HG03139 (cell line): ENCODE measurements at regions not wholly inside any gene's neighbourhood (a gene's known extent, or its start where the extent isn't known, plus 50 kb on each side); places are given as distances from the start of the nearest gene placed in this dataset.
A peak's percentile ranks its signal among the peaks of the same experiment; 100 is the strongest.
"Not testable (repeated sequence)": the region's sequence is repeated elsewhere in the genome, so short reads cannot be mapped to it uniquely, and the experiment has no call there.

Experiments used
- ATAC-seq: cut with Tn5 transposase; IDR thresholded peaks from one replicate; pipeline ENCODE4 v1.9.1; 2021; ENCODE audit not compliant: unreplicated experiment

DNA sequence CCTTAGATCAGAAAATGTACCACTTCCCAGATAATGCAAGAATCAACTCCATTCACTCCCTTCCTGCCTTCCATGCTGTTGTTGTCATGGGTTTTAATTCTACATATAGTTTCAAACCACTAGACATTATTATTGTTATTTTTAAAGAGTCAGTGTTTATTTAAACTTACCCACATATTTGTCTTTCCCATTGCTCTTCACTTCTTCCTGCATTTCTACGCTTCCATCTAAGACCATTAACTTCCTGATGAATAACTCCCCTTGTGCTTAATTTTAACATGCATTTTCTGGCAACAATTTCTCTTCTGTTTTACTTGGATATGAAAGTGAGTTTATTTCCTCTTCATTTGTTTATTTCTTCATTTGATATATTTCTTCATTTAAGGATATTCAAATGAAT lies 127.1 kb upstream of the FHIT start:
- ATAC-seq = no peak

GRCh38 chr3:61381745-61382392 lies 130.6 kb upstream of the FHIT start:
- ATAC-seq = peak; percentile 79

DNA sequence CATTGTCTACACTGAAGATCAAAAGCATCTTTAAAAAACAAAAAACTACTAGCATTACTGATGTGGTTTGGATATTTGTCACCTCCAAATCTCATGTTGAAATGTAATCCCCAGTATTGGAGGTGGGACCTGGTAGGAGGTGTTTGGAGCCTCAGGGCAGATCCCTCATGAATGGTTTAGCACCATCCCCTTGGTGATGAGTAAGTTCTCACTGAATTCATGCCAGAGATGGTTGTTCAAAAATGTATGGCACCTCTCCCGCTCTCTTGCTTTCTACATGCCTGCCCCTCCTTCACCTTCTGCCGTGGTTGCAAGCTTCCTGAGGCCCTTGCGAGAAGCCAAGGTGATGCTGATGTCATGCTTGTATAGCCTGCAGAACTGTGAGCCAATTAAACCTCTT lies 136.6 kb upstream of the FHIT start:
- no peak for ATAC-seq

DNA sequence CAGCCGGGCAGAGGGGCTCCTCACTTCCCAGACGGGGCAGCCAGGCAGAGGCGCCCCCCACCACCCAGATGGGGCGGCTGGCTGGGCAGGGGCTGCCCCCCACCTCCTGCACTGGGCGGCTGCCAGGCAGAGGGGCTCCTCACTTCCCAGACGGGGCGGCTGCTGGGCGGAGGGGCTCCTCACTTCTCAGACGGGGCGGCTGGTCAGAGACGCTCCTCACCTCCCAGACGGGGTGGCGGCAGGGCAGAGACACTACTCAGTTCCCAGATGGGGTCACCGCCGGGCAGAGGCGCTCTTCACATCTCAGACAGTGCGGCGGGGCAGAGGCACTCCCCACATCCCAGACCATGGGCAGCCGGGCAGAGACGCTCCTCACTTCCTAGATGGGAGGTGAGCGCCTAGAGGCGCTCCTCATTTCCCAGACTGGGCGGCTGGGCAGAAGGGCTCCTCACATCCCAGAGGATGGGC lies 142.3 kb upstream of the FHIT start:
- not testable (repeated sequence) for ATAC-seq

DNA sequence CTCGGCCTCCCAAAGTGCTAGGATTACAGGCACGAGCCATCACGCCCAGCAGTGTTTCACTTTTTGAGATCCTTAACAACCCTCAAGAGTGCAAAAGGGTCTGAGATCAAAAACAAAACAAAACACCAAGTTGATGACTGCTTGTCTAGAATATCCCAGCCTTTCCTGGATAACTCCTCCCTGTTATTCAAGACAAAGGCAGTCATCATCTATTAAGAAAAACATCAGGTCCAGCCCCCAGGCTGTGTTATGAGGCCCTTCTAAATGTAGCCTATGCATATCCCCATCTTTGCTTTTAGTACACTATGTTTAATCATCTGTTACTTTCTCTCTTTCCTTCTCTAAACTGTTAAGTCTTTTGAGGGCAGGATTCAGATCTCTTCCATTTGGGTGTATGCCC lies 150.1 kb upstream of the FHIT start:
- no peak for ATAC-seq

DNA sequence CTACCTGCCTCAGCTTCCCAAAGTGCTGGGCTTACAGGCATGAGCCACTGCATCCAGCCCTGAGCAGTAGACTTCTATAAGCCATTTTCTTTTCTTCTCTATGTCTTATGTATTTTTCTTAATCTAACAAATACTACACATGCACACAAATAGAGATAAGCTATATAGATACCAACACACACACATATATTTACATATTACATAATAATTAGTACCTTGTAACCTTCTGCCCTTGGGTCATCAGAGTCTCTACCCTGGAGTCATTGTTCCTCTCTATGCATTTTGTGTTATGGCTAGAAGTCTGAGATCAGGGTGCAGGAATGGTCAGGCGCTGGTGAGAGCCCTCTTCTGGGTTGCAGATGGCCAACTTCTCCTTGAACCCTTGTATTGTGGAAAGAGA lies 154.0 kb upstream of the PTPRG start:
- ATAC-seq = no peak

GRCh38 chr3:61409638-61410037 lies 151.7 kb upstream of the PTPRG start:
- ATAC-seq = no peak

DNA sequence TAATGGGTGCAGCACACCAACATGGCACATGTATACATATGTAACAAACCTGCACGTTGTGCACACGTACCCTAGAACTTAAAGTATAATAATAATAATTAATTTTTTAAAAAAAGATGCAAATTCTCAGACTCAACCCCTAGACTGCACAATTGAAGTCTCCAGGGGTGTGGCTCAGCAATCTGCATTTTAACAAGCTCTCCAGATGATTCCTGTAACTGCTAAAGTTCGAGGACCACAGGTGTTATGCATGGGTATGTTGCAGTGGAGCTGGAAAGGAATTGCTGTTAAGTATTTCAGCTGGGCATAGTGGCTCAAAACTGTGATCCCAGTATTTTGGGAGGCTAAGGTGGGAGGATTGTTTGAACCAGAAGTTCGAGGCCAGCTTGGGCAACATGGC lies 151.0 kb upstream of the PTPRG start:
- not testable (repeated sequence) for ATAC-seq

DNA sequence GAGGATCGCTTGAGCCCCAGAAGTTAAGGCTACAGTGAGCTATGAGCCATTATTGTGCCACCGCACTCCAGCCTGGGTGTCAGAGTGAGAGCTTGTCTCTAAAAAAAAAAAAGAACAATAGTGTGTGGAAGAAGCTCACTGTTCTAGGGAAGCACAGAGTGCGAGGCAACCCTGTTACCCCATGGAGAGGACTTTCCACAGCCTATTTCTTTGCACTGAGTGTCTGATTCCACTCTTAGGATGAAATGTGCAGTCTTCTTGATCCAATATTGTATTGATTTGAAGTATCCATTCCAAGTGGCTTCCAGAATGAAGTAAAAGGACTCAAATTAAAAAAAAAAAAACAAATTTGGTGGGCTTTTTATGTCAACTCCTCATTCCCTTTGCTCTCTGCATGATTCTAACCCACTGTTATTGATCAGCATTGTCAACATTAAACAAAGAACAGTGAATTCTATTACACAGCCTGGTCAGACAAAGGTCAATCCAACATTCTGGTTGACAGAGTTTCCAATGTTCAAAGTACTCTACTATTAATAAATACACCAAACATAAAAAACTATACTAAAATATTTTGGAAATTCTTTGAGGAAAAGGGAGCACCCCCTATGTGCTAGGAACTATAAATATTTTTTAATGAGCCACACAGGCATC lies 150.2 kb upstream of the PTPRG start:
- ATAC-seq = no peak

GRCh38 chr3:61414456-61414855 lies 146.9 kb upstream of the PTPRG start:
- ATAC-seq = no peak

- no peak for ATAC-seq
These were observed 146.2 kb upstream of the PTPRG start for GRCh38 chr3:61415201-61415600.

GRCh38 chr3:61416618-61417017 lies 144.8 kb upstream of the PTPRG start:
- no peak for ATAC-seq

DNA sequence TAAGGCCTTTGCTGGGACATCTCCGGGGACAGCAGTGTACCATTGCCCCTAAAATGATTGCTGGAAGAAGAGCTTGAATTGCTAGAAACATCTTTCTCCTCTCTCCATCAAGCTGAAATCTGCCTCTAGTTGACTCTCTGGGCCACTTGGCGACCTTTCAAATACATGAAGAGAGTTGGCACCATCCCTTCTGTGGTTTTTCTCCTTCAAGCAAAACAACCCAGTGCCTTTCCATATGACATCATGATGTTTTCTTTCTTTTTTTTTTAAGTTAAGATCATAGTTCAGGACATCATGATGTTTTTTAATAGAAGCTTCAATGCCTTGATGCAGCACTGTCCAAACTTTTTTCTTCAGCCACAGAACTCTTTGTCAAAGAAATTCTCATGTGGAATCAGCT lies 144.0 kb upstream of the PTPRG start:
- no peak for ATAC-seq

DNA sequence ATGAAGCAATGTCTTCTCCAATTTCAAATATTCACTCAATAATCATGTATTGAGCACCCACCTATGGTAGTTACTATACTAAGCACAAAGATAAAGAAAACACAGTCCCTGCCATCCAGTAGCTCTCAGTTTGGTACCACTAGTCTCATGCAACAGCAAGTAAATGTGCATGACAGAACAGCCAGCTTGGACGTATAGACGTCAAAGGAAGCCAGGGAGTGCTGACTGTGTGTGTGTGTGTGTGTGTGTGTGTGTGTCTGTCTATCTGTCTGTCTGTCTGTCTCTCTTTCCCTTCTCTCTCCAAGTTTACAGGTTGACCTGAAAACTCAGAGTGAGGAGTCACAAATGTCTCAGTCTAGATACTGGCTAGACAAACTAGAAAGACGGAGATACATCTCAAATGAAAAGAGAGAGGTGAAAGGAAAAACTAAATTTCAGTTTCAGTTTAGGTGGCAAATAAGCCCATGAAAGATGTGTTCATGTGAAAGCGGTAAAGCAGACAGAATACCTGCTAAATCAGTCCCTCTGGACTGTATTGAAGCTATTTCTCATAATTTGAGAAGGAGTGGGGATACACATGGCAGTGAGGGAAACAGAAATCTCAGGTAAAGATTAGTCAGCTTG lies 141.1 kb upstream of the PTPRG start:
- no peak for ATAC-seq

- no peak for ATAC-seq
These were observed 138.3 kb upstream of the PTPRG start for GRCh38 chr3:61422945-61423673.

- ATAC-seq = no peak
These were observed 136.0 kb upstream of the PTPRG start for GRCh38 chr3:61425356-61425755.

- no peak for ATAC-seq
These were observed 132.3 kb upstream of the PTPRG start for GRCh38 chr3:61429106-61429505.

GRCh38 chr3:61434901-61435300 lies 126.5 kb upstream of the PTPRG start:
- not testable (repeated sequence) for ATAC-seq

- ATAC-seq = not testable (repeated sequence)
These were observed 126.0 kb upstream of the PTPRG start for GRCh38 chr3:61435361-61435760.

DNA sequence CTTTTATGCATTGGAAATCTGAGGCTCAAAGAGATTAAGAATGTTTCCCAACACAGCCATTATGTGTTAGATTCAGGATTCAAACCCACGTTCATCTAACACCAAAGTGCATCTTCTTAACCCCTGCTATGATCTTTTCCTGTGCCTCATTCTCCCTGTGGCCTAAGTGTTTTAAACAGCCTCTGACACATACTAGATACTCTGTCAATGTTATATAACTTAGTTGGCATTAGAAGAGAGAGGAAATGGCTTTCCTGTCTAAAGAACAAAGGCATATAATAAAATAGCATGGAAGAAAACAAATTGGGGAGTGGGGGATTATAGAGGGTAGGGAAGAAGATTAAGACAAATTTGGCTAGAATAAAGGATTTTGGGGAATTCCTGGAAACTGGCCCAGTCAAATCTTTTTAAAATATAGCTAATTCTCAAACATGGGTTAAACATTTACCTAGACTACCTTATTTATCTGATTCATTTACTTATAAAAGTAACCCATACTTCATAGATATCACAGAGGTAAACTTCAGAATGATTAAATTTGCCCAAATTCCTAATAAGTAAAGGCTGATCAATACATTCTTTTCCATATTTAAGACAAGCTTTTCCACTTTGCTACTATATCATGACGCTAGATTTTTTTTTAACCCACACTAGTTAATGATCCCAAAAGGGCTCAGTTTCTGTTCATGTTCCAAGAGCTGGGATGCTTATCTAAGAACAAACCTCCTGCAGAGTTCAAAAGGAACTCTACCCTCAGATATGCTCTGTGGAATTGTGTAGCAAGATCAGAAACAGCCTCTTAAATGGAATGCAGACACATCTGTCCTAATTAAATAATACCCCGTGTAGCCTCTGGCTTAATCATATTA lies 122.9 kb upstream of the PTPRG start:
- ATAC-seq = no peak

DNA sequence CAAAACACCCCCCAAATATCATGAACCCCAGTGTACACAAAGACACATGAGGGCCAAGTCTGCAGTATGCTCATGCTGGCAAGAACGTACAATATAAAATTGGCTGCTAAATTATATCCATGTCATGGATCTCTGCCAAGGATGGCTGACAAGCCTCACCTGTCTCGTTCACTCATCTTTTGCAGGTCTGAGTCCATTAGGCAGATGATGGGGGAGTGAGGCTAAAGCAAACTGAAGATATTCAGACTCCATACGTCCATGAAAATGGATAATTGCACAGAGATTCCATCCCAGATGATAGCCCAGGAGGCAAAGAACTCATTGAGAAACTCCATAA lies 122.3 kb upstream of the PTPRG start:
- no peak for ATAC-seq
